ENCODE measurements at regions not wholly inside any gene's neighbourhood (a gene's known extent, or its start where the extent isn't known, plus 50 kb on each side); places are given as distances from the start of the nearest gene placed in this dataset.
A peak's percentile ranks its signal among the peaks of the same experiment; 100 is the strongest.
"Not testable (repeated sequence)": the region's sequence is repeated elsewhere in the genome, so short reads cannot be mapped to it uniquely, and the experiment has no call there.

- no peak for DNase-seq (ENCODE audit: low read depth)
- in situ Hi-C loops (cut with HindIII; ENCODE audit: low pct_unique_long_range_greater_than_20kb, low sequenced_read_pairs) = no loop called here
These were observed 391.2 kb downstream of the PRELID2 start for GRCh38 chr5:145443964-145444363.

- in situ Hi-C loops (cut with HindIII; ENCODE audit: low pct_unique_long_range_greater_than_20kb, low sequenced_read_pairs) = no loop called here
- no peak for DNase-seq (ENCODE audit: low read depth)
These were observed 391.8 kb downstream of the PRELID2 start for GRCh38 chr5:145443366-145443765.

GRCh38 chr5:145442661-145443060 lies 392.5 kb downstream of the PRELID2 start:
- DNase-seq (ENCODE audit: low read depth); in situ Hi-C loops (cut with HindIII; ENCODE audit: low pct_unique_long_range_greater_than_20kb, low sequenced_read_pairs): not testable (repeated sequence)

DNA sequence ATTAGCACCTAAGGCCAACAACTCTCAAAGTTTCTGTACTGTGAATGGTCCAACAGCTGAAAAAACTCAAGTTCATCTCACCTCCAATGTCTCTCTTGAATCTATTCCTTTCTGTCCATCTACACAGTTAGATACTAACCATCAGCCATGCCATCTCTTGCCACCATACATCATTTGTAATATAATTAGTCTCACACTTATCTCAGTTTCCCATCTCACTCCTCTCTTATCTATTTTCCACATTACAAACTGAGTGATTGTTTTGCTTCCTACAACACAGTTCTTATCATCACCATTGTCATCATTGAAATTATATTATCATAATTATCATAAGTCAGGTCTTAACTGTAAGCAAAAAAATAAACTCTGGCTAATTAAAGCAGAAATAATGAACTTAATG lies 393.9 kb downstream of the PRELID2 start:
- DNase-seq (ENCODE audit: low read depth) = no peak
- in situ Hi-C loops (cut with HindIII; ENCODE audit: low pct_unique_long_range_greater_than_20kb, low sequenced_read_pairs) = no loop called here

- in situ Hi-C loops (cut with HindIII; ENCODE audit: low pct_unique_long_range_greater_than_20kb, low sequenced_read_pairs) = no loop called here
These were observed 397.5 kb downstream of the PRELID2 start for GRCh38 chr5:145437627-145438026.

DNA sequence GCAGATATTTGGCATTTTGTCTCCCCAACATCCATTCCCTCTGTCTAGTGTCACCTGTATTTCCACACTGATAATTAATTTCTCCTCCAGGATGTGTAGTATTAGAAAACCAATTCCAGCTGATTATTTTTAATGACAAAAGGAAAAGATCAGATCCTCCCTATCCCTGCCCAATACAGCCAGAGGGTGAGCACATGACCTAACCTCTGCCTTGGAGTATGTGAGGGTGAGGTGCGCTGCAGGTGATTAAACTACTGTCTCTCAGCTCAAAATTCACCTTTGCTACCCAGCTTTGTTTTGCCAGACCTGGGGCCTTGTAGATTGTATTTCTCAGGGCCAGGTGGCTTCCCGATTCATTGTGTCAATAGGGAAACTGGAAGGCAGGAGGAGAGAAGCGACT lies 402.1 kb downstream of the PRELID2 start:
- in situ Hi-C loops (cut with HindIII; ENCODE audit: low pct_unique_long_range_greater_than_20kb, low sequenced_read_pairs) = no loop called here
- DNase-seq (ENCODE audit: low read depth) = no peak

More at GRCh38 chr5:145437627-145438026, 397.5 kb downstream of the PRELID2 start:
- DNase-seq (ENCODE audit: low read depth) = no peak

DNA sequence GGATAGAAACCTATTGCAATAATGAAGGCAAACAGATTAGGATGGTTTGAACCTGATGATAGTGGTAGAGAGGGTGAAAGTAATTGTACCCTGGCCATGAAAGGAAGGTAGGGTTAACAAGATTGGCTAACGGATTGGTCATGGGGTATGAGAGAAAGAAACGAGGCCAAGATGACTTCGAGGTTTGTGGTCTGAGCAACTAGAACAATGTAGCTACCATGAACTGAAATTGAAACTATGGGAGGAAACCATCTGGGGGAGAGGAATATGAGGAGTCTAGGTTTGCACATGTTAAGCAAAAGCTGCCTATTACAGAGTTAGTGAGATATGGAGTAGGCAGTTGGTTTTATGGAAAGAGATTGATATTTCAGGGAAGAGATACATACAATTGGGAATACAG lies 406.0 kb downstream of the PRELID2 start:
- in situ Hi-C loops (cut with HindIII; ENCODE audit: low pct_unique_long_range_greater_than_20kb, low sequenced_read_pairs) = no loop called here
- DNase-seq (ENCODE audit: low read depth) = no peak

DNA sequence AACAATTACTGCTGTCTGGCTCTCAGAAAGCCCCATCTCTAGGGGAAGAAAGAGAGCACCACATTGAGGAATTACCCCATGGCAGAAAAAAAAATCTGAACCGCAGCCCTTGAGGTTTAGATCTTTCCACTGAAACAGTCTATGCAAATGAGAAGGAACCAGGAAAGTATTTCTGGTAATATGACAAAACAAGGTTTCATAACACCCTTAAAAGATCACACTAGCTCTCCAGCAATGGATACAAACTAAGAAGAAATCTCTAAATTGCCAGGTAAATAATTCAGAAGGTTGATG lies 427.1 kb downstream of the PRELID2 start:
- no peak for DNase-seq (ENCODE audit: low read depth)
- in situ Hi-C loops (cut with HindIII; ENCODE audit: low pct_unique_long_range_greater_than_20kb, low sequenced_read_pairs) = no loop called here

DNA sequence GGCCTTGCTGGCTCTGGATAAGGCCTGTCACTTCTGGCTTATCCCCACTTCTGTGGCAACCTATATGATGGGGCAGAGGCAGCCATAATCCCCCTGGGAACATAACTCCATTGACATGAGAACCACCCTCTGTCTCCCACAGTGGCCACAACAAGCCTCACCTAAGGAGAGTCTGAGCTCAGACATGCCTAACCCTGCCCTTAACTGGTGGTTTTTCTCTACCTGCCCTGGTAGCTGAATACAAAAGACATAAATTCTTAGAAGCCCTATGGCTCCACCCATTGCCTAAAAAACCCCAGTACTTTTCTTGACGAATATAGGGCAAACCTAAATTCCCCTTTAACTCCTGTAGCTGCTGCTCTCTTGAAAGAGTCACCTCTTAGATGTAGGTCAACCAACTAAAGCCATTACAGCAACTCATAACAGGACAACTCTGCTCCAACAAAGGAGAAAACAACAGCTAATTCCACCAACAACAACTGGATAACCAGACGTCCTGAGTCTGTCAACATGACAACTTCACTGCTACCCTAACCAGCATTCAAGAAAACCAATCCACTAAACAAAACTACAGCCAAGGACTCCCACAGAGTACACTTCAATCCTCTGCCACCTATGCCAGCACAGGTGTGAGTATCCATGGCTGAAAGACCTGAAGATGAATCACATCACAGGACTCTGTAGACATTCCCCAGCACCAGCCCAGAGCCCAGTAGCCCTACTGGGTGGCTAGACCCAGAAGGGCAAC lies 427.7 kb downstream of the PRELID2 start:
- in situ Hi-C loops (cut with HindIII; ENCODE audit: low pct_unique_long_range_greater_than_20kb, low sequenced_read_pairs) = no loop called here
- no peak for DNase-seq (ENCODE audit: low read depth)

DNA sequence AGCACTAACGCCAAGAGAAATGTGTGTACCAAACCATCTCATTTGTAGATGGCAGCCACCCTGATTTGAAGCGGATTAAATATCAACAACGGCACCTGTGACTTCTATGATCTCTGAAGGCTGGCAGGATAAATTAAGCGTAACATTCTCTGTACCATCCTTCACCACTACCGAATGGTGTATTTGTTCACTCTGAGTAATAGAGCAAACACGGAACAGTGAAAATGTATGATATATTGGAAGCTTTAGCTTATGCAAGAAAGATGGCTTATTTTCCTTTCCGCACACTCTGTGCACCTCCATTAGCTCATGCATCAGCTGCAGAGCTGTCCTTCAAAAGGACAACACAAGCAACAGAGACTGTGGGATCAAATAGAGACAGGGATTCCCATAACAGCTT lies 431.1 kb downstream of the PRELID2 start:
- DNase-seq (ENCODE audit: low read depth) = no peak
- in situ Hi-C loops (cut with HindIII; ENCODE audit: low pct_unique_long_range_greater_than_20kb, low sequenced_read_pairs) = no loop called here

- in situ Hi-C loops (cut with HindIII; ENCODE audit: low pct_unique_long_range_greater_than_20kb, low sequenced_read_pairs) = no loop called here
These were observed 438.3 kb downstream of the PRELID2 start for GRCh38 chr5:145396888-145397287.

GRCh38 chr5:145395151-145395550 lies 440.0 kb downstream of the PRELID2 start:
- DNase-seq (ENCODE audit: low read depth); in situ Hi-C loops (cut with HindIII; ENCODE audit: low pct_unique_long_range_greater_than_20kb, low sequenced_read_pairs): not testable (repeated sequence)

More at GRCh38 chr5:145396888-145397287, 438.3 kb downstream of the PRELID2 start:
- DNase-seq (ENCODE audit: low read depth) = no peak

GRCh38 chr5:145393426-145393825 lies 441.7 kb downstream of the PRELID2 start:
- in situ Hi-C loops (cut with HindIII; ENCODE audit: low pct_unique_long_range_greater_than_20kb, low sequenced_read_pairs) = no loop called here

DNA sequence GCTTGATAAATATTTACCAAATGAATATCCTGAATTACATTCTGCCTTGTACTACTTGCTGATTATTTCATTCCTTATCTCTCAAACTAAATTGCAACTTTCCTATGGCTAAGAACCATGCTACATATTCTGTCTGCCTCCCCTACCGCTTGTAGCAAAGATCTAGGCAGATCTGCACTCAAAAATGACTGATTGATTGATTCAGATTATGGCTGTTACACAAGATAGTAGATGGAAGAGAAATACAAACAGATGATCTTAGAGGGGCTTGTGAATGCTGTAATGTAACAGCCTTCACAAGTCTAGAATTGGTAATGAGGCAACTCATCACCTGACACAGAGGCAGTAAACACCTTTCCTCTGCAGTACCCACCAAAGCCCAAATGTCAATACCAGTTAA lies 446.1 kb downstream of the PRELID2 start:
- in situ Hi-C loops (cut with HindIII; ENCODE audit: low pct_unique_long_range_greater_than_20kb, low sequenced_read_pairs) = no loop called here
- no peak for DNase-seq (ENCODE audit: low read depth)

More at GRCh38 chr5:145393426-145393825, 441.7 kb downstream of the PRELID2 start:
- DNase-seq (ENCODE audit: low read depth) = no peak

DNA sequence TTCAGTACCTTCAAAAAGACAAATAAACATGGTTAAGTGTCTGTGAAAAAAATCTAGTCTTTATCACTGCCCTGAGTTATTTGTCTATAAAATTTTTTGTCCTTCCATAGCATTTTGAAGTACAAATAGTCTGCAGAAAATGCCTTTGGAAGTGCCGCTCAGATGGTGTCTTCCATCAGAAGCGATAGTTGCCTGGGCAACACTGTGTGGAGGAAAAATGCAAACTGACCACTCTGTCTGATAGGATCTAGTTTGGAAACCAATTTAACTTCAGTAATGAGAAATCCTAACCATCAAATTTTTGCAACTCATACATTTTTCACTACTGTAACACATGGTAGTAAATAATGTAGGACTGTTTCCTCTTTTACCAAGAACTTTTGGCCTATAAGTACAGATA lies 449.9 kb downstream of the PRELID2 start:
- in situ Hi-C loops (cut with HindIII; ENCODE audit: low pct_unique_long_range_greater_than_20kb, low sequenced_read_pairs) = no loop called here
- no peak for DNase-seq (ENCODE audit: low read depth)

GRCh38 chr5:145378226-145378625 lies 456.9 kb downstream of the PRELID2 start:
- no peak for DNase-seq (ENCODE audit: low read depth)
- in situ Hi-C loops (cut with HindIII; ENCODE audit: low pct_unique_long_range_greater_than_20kb, low sequenced_read_pairs) = no loop called here

- no peak for DNase-seq (ENCODE audit: low read depth)
- in situ Hi-C loops (cut with HindIII; ENCODE audit: low pct_unique_long_range_greater_than_20kb, low sequenced_read_pairs) = no loop called here
These were observed 459.6 kb downstream of the PRELID2 start for GRCh38 chr5:145375521-145375920.

GRCh38 chr5:145365464-145365863 lies 469.7 kb downstream of the PRELID2 start:
- DNase-seq (ENCODE audit: low read depth) = no peak
- in situ Hi-C loops (cut with HindIII; ENCODE audit: low pct_unique_long_range_greater_than_20kb, low sequenced_read_pairs) = no loop called here

- DNase-seq (ENCODE audit: low read depth) = peak; percentile 30
- in situ Hi-C loops (cut with HindIII; ENCODE audit: low pct_unique_long_range_greater_than_20kb, low sequenced_read_pairs) = no loop called here
These were observed 472.9 kb downstream of the PRELID2 start for GRCh38 chr5:145362266-145362665.

DNA sequence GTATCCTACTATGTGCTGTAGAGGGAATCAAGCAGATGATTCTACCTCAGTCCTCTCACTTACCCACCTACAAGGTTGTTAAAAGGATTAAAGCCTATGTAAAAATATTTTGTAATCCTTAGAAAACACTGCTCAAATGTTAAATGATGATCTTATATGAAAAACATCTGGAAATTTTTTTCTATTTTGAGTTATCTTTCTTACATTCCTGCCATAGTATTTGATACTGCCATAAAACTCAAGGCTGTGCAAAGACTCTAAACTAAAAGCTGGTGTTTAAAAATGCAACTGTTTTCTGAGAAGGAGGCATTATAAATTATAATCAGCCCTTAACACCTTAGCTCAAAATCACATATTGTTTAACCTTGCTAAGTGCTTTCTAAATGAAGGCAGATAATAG lies 474.2 kb downstream of the PRELID2 start:
- in situ Hi-C loops (cut with HindIII; ENCODE audit: low pct_unique_long_range_greater_than_20kb, low sequenced_read_pairs) = no loop called here

More for the DNA sequence above, 474.2 kb downstream of the PRELID2 start:
- no peak for DNase-seq (ENCODE audit: low read depth)
